ENCODE measurements at regions not wholly inside any gene's neighbourhood (a gene's known extent, or its start where the extent isn't known, plus 50 kb on each side); places are given as distances from the start of the nearest gene placed in this dataset.

- DNase-seq (ENCODE audit: low read depth), result no peak
These were observed 87.3 kb upstream of the PRLR start for GRCh38 chr5:35317586-35317985.

- DNase-seq (ENCODE audit: low read depth), result no peak
These were observed 86.5 kb upstream of the PRLR start for GRCh38 chr5:35316611-35317274.

- DNase-seq (ENCODE audit: low read depth), result peak; percentile 53
These were observed 83.0 kb upstream of the PRLR start for GRCh38 chr5:35313291-35313690.

- no peak for DNase-seq (ENCODE audit: low read depth)
These were observed 82.0 kb upstream of the PRLR start for GRCh38 chr5:35312267-35312666.

- no peak for DNase-seq (ENCODE audit: low read depth)
These were observed 79.3 kb upstream of the PRLR start for GRCh38 chr5:35309365-35310130.

- DNase-seq (ENCODE audit: low read depth), result no peak
These were observed 78.1 kb upstream of the PRLR start for GRCh38 chr5:35308421-35308820.

GRCh38 chr5:35306716-35307365 is 76.6 kb upstream of the PRLR start:
- no peak for DNase-seq (ENCODE audit: low read depth)

GRCh38 chr5:35305336-35306020 is 75.2 kb upstream of the PRLR start:
- DNase-seq (ENCODE audit: low read depth), result no peak

- no peak for DNase-seq (ENCODE audit: low read depth)
These were observed 74.0 kb upstream of the PRLR start for GRCh38 chr5:35304291-35304690.

GRCh38 chr5:35303152-35303551 is 72.9 kb upstream of the PRLR start:
- no peak for DNase-seq (ENCODE audit: low read depth)

GRCh38 chr5:35302544-35302943 is 72.3 kb upstream of the PRLR start:
- DNase-seq (ENCODE audit: low read depth), result no peak

- DNase-seq (ENCODE audit: low read depth), result no peak
These were observed 67.5 kb upstream of the PRLR start for GRCh38 chr5:35297755-35298154.

- DNase-seq (ENCODE audit: low read depth), result no peak
These were observed 64.7 kb upstream of the PRLR start for GRCh38 chr5:35294976-35295375.

- no peak for DNase-seq (ENCODE audit: low read depth)
These were observed 63.7 kb upstream of the PRLR start for GRCh38 chr5:35294017-35294416.

- no peak for DNase-seq (ENCODE audit: low read depth)
These were observed 55.1 kb upstream of the PRLR start for GRCh38 chr5:35285435-35285834.

- DNase-seq (ENCODE audit: low read depth), result no peak
These were observed 54.7 kb upstream of the PRLR start for GRCh38 chr5:35285011-35285410.

GRCh38 chr5:35284364-35284763 is 54.1 kb upstream of the PRLR start:
- DNase-seq (ENCODE audit: low read depth), result no peak

GRCh38 chr5:35282810-35283209 is 52.5 kb upstream of the PRLR start:
- no peak for DNase-seq (ENCODE audit: low read depth)

GRCh38 chr5:35281613-35282012 is 51.3 kb upstream of the PRLR start:
- DNase-seq (ENCODE audit: low read depth), result no peak
